Esophagus squamous epithelium (tissue), 5 donors: ENCODE measurements at regions not wholly inside any gene's neighbourhood (a gene's known extent, or its start where the extent isn't known, plus 50 kb on each side); places are given as distances from the start of the nearest gene placed in this dataset.

Experiments used
- DNase-seq: peaks from one replicate; lab custom pipeline; 2025; lab: John Stamatoyannopoulos, UW
- H3K27ac ChIP-seq, 4 donors: fragments of 200-600 bp; sonication (generic); one replicate each; pipeline ENCODE4 v1.5.1; 2016 to 2019; ENCODE audit warnings: mild to moderate bottlenecking in 1 of 4
- H3K27me3 ChIP-seq, 4 donors: fragments of 200-600 bp; sonication (generic); 1 replicate in 3 of 4; 2 replicates in 1 of 4; pipeline versions ENCODE4 v1.5.1 to v1.6.0; 2017 to 2021; ENCODE audit warnings: antibody characterized with exemption in 1 of 4
- H3K36me3 ChIP-seq, 3 donors: fragments of 200-600 bp; sonication (generic); one replicate each; pipeline ENCODE4 v1.5.1; 2016 to 2019
- H3K4me1 ChIP-seq, 3 donors: fragments of 200-600 bp; sonication (generic); one replicate each; pipeline ENCODE4 v1.5.1; 2017 to 2019
- H3K4me3 ChIP-seq, 4 donors: fragments of 200-600 bp; sonication (generic); 1 replicate in 3 of 4; 2 replicates in 1 of 4; pipeline ENCODE4 v1.5.1; 2016 to 2019; ENCODE audit warnings: mild to moderate bottlenecking in 2 of 4, moderate library complexity in 1 of 4
- H3K9me3 ChIP-seq, 3 donors: fragments of 200-600 bp; sonication (generic); one replicate each; pipeline ENCODE4 v1.5.1; 2016 to 2019
- POLR2A ChIP-seq, 4 donors: fragments of 450-650 bp; IDR thresholded peaks; one replicate each; pipeline ENCODE4 v1.6.1; 2017; ENCODE audit warnings: antibody characterized with exemption in 4 of 4, mild to moderate bottlenecking in 4 of 4, moderate library complexity in 3 of 4
- WGBS, 2 donors: methylation state at CpG; one replicate each; pipeline ENCODE4 v1.1.5; 2018; 5-methylcytosine and 5-hydroxymethylcytosine counted together
- intact Hi-C: fragments of 100-400 bp; cut with DNase I; formaldehyde crosslinking; loops from one replicate; pipeline ENCODE4 v1.15.0; 2022
- TF ChIP-seq, protein P1 (sequence below), 6 experiments: fragments of 450-650 bp in 4 of 6; fragments of 200-600 bp in 2 of 6; sonication (generic) in 2 of 6; IDR thresholded peaks; one replicate each; pipeline ENCODE4 v1.5.1; 2016 to 2019; ENCODE audit warnings: antibody characterized with exemption in 6 of 6, mild to moderate bottlenecking in 4 of 6, moderate library complexity in 4 of 6
- donor health status: DM: yes; HTN: yes; CAD: no.

DNA sequence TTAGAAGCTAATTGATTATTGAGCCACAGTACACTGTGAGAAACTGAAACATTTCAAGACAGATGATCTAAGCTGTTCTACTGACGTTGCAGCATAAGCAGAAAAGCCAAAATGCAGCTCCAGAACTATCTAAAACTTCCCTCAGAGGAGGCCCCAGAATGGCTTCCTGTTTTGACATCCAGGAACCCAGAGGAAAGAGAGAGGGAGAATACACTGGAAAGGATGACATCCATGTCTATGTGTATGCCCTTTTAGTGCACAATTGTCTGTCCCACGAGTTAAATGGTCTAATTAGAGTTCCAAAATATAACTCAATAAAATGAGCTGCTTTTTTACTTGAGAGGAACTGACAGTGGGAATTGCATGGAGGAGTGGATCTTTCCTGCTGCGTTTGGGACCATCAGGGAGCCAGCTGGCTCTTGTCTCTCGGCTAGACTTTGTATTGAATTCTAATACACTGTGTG lies 688.1 kb downstream of the ZNF385D start:
- WGBS, 2 donors: 23 to 33% methylated on average over 4 of the region's 4 CpGs
- intact Hi-C loops: no loop called here
- TF ChIP-seq, protein P1, sequence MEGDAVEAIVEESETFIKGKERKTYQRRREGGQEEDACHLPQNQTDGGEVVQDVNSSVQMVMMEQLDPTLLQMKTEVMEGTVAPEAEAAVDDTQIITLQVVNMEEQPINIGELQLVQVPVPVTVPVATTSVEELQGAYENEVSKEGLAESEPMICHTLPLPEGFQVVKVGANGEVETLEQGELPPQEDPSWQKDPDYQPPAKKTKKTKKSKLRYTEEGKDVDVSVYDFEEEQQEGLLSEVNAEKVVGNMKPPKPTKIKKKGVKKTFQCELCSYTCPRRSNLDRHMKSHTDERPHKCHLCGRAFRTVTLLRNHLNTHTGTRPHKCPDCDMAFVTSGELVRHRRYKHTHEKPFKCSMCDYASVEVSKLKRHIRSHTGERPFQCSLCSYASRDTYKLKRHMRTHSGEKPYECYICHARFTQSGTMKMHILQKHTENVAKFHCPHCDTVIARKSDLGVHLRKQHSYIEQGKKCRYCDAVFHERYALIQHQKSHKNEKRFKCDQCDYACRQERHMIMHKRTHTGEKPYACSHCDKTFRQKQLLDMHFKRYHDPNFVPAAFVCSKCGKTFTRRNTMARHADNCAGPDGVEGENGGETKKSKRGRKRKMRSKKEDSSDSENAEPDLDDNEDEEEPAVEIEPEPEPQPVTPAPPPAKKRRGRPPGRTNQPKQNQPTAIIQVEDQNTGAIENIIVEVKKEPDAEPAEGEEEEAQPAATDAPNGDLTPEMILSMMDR (IDR thresholded peaks at IDR 0.05): no peak
- no peak for TF ChIP-seq POLR2A (IDR thresholded peaks at IDR 0.05)
- DNase-seq: no peak
- H3K27me3 ChIP-seq: no peaks in the 10 kb centered on the region
- no peak overlapping the region for H3K4me3 ChIP-seq
- no peaks in the 10 kb centered on the region for H3K9me3 ChIP-seq
- no peaks in the 10 kb centered on the region for H3K36me3 ChIP-seq
- H3K4me1 ChIP-seq: no peaks in the 10 kb centered on the region
- peak overlapping the region in 1 of 4 donors; percentile 51 for H3K27ac ChIP-seq

DNA sequence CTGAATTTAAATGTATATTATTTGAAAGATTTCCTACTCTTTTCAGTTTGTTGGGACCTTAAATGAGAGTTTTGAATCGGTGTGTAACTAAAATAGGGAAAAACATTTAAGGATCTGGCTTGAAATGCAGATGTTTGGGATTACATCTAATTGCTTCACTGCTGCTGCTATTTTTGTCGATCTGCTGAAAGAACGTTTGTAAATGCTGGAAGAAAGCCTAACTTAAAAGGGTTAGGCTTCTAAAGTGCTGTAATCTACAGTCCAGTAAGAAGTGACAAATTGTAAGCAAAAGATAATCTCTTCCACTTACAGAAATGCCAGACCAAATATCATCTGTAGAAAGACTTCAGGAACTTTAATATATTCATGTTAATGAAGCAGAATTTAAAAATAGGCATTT lies 691.6 kb downstream of the ZNF385D start:
- WGBS, 2 donors: 37% methylated on average over 3 of the region's 3 CpGs
- intact Hi-C loops: no loop called here
- H3K27me3 ChIP-seq: no peaks in the 10 kb centered on the region
- no peaks in the 10 kb centered on the region for H3K4me1 ChIP-seq
- no peak for TF ChIP-seq POLR2A (IDR thresholded peaks at IDR 0.05)
- TF ChIP-seq, protein P1 (IDR thresholded peaks at IDR 0.05): no peak
- H3K4me3 ChIP-seq: no peak overlapping the region
- no peaks in the 10 kb centered on the region for H3K9me3 ChIP-seq
- no peaks in the 10 kb centered on the region for H3K36me3 ChIP-seq
- peak overlapping the region in 1 of 4 donors; percentile 2 for H3K27ac ChIP-seq
- DNase-seq: no peak

DNA sequence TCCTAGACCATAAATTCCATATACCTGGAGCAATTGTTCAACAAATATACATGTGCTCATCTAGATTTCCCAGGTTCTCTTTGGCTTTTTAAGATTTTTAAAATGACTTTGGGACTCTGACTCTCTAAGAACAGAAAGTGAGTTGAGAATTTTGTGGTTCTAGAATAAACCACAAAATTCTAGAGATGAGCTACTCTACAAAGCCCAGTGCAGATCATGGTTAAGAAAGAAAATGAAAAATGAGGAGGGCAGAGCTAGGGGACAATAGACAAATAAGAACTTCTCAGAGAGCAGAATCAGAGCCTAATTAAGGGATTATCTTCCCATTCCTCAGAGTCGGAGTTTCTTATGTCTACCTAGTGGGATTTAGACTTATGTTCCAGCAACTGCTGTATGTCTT lies 694.7 kb downstream of the ZNF385D start:
- Histone ChIP-seq H3K27ac (no peak overlapping the region), H3K4me3 (no peak overlapping the region), H3K27me3 (no peaks in the 10 kb centered on the region), H3K9me3 (peaks cover 0 to under 1% (median 0%) of the 10 kb centered on the region in 3 donors), H3K4me1 (no peaks in the 10 kb centered on the region), H3K36me3 (no peaks in the 10 kb centered on the region)
- no peak for DNase-seq
- no peak for TF ChIP-seq POLR2A (IDR thresholded peaks at IDR 0.05)
- TF ChIP-seq, protein P1 (IDR thresholded peaks at IDR 0.05): no peak
- intact Hi-C loops: no loop called here
- WGBS, 2 donors: 60 to 67% methylated on average over 1 of the region's 1 CpG

DNA sequence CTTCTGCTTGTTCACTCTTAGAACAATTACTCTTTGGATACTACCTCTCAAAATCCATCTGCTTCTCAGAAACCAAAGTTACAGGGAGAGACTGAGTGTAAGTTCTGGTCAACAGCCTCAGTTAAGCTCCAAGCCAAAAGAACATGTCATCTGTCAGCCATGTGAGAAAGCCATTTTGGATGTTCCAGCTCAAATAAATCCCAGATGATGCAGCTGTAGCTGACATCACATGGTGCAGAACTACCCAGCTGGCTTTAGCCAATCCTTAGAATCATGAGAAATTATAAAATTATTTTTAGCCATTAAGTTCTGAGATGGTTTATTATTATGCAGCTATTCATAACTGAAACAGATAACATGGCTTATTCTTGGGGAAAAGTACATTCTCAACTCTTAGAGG lies 696.0 kb downstream of the ZNF385D start:
- Histone ChIP-seq H3K27me3 (no peaks in the 10 kb centered on the region), H3K27ac (peak overlapping the region in 3 of 4 donors; percentile 9 to 61 (median 55)), H3K9me3 (peaks cover 0 to 4% (median 0%) of the 10 kb centered on the region in 3 donors), H3K36me3 (no peaks in the 10 kb centered on the region), H3K4me3 (no peak overlapping the region), H3K4me1 (no peaks in the 10 kb centered on the region)
- no peak for TF ChIP-seq POLR2A (IDR thresholded peaks at IDR 0.05)
- TF ChIP-seq, protein P1 (IDR thresholded peaks at IDR 0.05): no peak
- no peak for DNase-seq
- intact Hi-C loops: no loop called here

DNA sequence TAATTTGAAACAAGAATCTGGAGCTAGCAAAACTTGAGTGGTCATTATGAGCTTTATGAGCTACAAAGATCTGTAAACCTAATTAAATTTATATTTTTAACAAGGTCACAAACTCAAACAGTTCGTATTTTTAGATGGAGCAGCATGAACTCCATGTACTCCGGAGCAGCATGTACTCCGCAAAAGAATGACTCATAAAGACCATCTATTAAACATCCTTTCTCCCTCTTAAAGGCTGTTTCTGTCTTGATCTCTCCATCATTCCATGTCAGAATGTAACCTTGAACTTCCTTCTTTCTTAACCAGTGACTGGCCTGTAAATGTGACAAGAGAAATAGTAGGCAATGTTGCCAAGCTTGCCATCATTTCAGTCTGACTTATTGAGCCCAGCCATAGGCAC lies 696.9 kb downstream of the ZNF385D start:
- 66 to 68% methylated on average over 3 of the region's 3 CpGs for WGBS, 2 donors
- intact Hi-C loops: no loop called here
- H3K27ac ChIP-seq: peak overlapping the region in 3 of 4 donors; percentile 42 to 61 (median 48)
- no peaks in the 10 kb centered on the region for H3K27me3 ChIP-seq
- H3K4me3 ChIP-seq: no peak overlapping the region
- TF ChIP-seq POLR2A (IDR thresholded peaks at IDR 0.05): no peak
- TF ChIP-seq, protein P1 (IDR thresholded peaks at IDR 0.05): no peak
- no peaks in the 10 kb centered on the region for H3K36me3 ChIP-seq
- no peaks in the 10 kb centered on the region for H3K4me1 ChIP-seq
- peaks cover 0 to 4% (median 0%) of the 10 kb centered on the region in 3 donors for H3K9me3 ChIP-seq
- no peak for DNase-seq
